ENCODE measurements at regions not wholly inside any gene's neighbourhood (a gene's known extent, or its start where the extent isn't known, plus 50 kb on each side); places are given as distances from the start of the nearest gene placed in this dataset.

- DNase-seq (ENCODE audit: low read depth in 2 of 2) = no peak
Observed at GRCh38 chr17:72390675-72391508, 270.1 kb downstream of the SOX9 start.

GRCh38 chr17:72392056-72393010 lies 271.5 kb downstream of the SOX9 start:
- DNase-seq (ENCODE audit: low read depth in 2 of 2) = no peak

- no peak for DNase-seq (ENCODE audit: low read depth in 2 of 2)
Observed at GRCh38 chr17:72393553-72393952, 272.7 kb downstream of the SOX9 start.

GRCh38 chr17:72394531-72394930 lies 273.7 kb downstream of the SOX9 start:
- no peak for DNase-seq (ENCODE audit: low read depth in 2 of 2)

GRCh38 chr17:72396121-72396520 lies 275.3 kb downstream of the SOX9 start:
- no peak for DNase-seq (ENCODE audit: low read depth in 2 of 2)

GRCh38 chr17:72397223-72397667 lies 276.4 kb downstream of the SOX9 start:
- DNase-seq (ENCODE audit: low read depth in 2 of 2) = no peak

- no peak for DNase-seq (ENCODE audit: low read depth in 2 of 2)
Observed at GRCh38 chr17:72397687-72398086, 276.9 kb downstream of the SOX9 start.

- no peak for DNase-seq (ENCODE audit: low read depth in 2 of 2)
Observed at GRCh38 chr17:72399023-72399607, 278.3 kb downstream of the SOX9 start.

- no peak for DNase-seq (ENCODE audit: low read depth in 2 of 2)
Observed at GRCh38 chr17:72399608-72400487, 279.0 kb downstream of the SOX9 start.

GRCh38 chr17:72400488-72400827 lies 279.6 kb downstream of the SOX9 start:
- no peak for DNase-seq (ENCODE audit: low read depth in 2 of 2)

GRCh38 chr17:72400863-72401262 lies 280.0 kb downstream of the SOX9 start:
- DNase-seq (ENCODE audit: low read depth in 2 of 2) = no peak

- DNase-seq (ENCODE audit: low read depth in 2 of 2) = no peak
Observed at GRCh38 chr17:72401883-72402726, 281.3 kb downstream of the SOX9 start.

- DNase-seq (ENCODE audit: low read depth in 2 of 2) = no peak
Observed at GRCh38 chr17:72402727-72403210, 281.9 kb downstream of the SOX9 start.

GRCh38 chr17:72403713-72404209 lies 282.9 kb downstream of the SOX9 start:
- no peak for DNase-seq (ENCODE audit: low read depth in 2 of 2)

GRCh38 chr17:72404872-72405271 lies 284.1 kb downstream of the SOX9 start:
- DNase-seq (ENCODE audit: low read depth in 2 of 2) = no peak

GRCh38 chr17:72405662-72406230 lies 284.9 kb downstream of the SOX9 start:
- DNase-seq (ENCODE audit: low read depth in 2 of 2) = no peak

GRCh38 chr17:72406498-72406897 lies 285.7 kb downstream of the SOX9 start:
- no peak for DNase-seq (ENCODE audit: low read depth in 2 of 2)

- DNase-seq (ENCODE audit: low read depth in 2 of 2) = no peak
Observed at GRCh38 chr17:72407336-72407909, 286.6 kb downstream of the SOX9 start.

- no peak for DNase-seq (ENCODE audit: low read depth in 2 of 2)
Observed at GRCh38 chr17:72407931-72408330, 287.1 kb downstream of the SOX9 start.
